Smooth muscle cell (in vitro differentiated cells): ENCODE measurements at regions not wholly inside any gene's neighbourhood (a gene's known extent, or its start where the extent isn't known, plus 50 kb on each side); places are given as distances from the start of the nearest gene placed in this dataset.
A peak's percentile ranks its signal among the peaks of the same experiment; 100 is the strongest.

ENCODE experiments used
- DNase-seq: peaks from one replicate; lab custom pipeline; 2025; ENCODE audit not compliant: unreplicated experiment; lab: John Stamatoyannopoulos, UW
- H2AFZ ChIP-seq: fragments of 200-600 bp; sonication (generic); 2 replicates; pipeline ENCODE4 v1.6.0; 2016; ENCODE audit warnings: antibody characterized with exemption, low read depth, mild to moderate bottlenecking
- H3F3A ChIP-seq: fragments of 200-600 bp; sonication (generic); 2 replicates; pipeline ENCODE4 v1.6.0; 2017; ENCODE audit warnings: antibody characterized with exemption, low read depth
- H3K27ac ChIP-seq: fragments of 200-600 bp; sonication (generic); 2 replicates; pipeline ENCODE4 v1.5.1; 2016; ENCODE audit warnings: low read depth, mild to moderate bottlenecking
- H3K27me3 ChIP-seq: fragments of 200-600 bp; sonication (generic); 2 replicates; pipeline ENCODE4 v1.6.1; 2016; ENCODE audit warnings: low read depth, mild to moderate bottlenecking
- H3K36me3 ChIP-seq: fragments of 200-600 bp; sonication (generic); 2 replicates; pipeline ENCODE4 v1.5.1; 2016; ENCODE audit warnings: low read depth
- H3K4me1 ChIP-seq: fragments of 200-600 bp; sonication (generic); 2 replicates; pipeline ENCODE4 v1.5.1; 2016; ENCODE audit warnings: low read depth
- H3K4me2 ChIP-seq: fragments of 200-600 bp; sonication (generic); 2 replicates; pipeline ENCODE4 v1.6.0; 2016; ENCODE audit warnings: mild to moderate bottlenecking
- H3K4me3 ChIP-seq: fragments of 200-600 bp; sonication (generic); 2 replicates; pipeline ENCODE4 v1.5.1; 2016; ENCODE audit warnings: mild to moderate bottlenecking
- H3K79me2 ChIP-seq: fragments of 200-600 bp; sonication (generic); 2 replicates; pipeline ENCODE4 v1.6.0; 2016; ENCODE audit warnings: low read depth, mild to moderate bottlenecking
- H3K9ac ChIP-seq: fragments of 200-600 bp; sonication (generic); 2 replicates; pipeline ENCODE4 v1.6.0; 2016; ENCODE audit warnings: low read depth
- H3K9me3 ChIP-seq: fragments of 200-600 bp; sonication (generic); replicated peaks from 2 replicates; pipeline ENCODE4 v1.5.1; 2016; ENCODE audit warnings: low read depth
- H4K20me1 ChIP-seq: fragments of 200-600 bp; sonication (generic); 2 replicates; pipeline ENCODE4 v1.6.0; 2016; ENCODE audit warnings: low read depth
- WGBS: methylation state at CpG from one replicate; pipeline ENCODE4 v1.1.7; 2016; ENCODE audit warnings: low lambda C conversion rate; 5-methylcytosine and 5-hydroxymethylcytosine counted together
- TF ChIP-seq, protein P1 (sequence below): fragments of 200-600 bp; sonication (generic); IDR thresholded peaks from 2 replicates; pipeline ENCODE4 v1.5.1; 2017; ENCODE audit warnings: borderline replicate concordance, mild to moderate bottlenecking, antibody characterized with exemption; ENCODE audit not compliant: insufficient read depth, poor library complexity, severe bottlenecking

DNA sequence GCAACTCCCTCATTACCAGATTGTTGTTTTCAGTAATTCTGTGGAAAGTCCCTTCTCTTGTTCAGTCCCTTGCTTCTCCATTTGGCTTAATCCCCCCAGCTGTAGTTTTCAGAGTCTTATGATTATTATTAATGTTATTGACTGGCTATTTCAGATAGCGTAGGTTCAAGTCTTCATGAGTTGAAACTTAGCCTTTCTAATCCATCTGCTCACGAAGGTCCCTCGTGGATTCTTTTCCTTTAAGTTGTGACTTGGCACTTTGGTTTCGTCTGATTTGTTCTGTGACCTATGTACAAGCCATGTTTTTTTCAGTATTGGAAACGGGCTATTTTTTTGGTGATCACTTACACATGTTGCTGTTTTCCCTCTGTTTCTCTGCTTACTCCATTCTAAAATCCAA lies 260.3 kb downstream of the TMEM167A start:
- DNase-seq = no peak
- Histone ChIP-seq H3K36me3 (no peaks in the 10 kb centered on the region), H3K79me2 (no peaks in the 10 kb centered on the region), H3K9me3 (no peaks in the 10 kb centered on the region), H3F3A (no peaks in the 10 kb centered on the region), H4K20me1 (no peaks in the 10 kb centered on the region), H3K27me3 (no peaks in the 10 kb centered on the region), H3K27ac (no peak overlapping the region), H3K9ac (no peak overlapping the region), H3K4me2 (no peak overlapping the region), H3K4me1 (peaks cover 24% of the 10 kb centered on the region), H3K4me3 (no peak overlapping the region), H2AFZ (no peak overlapping the region)
- TF ChIP-seq, protein P1, sequence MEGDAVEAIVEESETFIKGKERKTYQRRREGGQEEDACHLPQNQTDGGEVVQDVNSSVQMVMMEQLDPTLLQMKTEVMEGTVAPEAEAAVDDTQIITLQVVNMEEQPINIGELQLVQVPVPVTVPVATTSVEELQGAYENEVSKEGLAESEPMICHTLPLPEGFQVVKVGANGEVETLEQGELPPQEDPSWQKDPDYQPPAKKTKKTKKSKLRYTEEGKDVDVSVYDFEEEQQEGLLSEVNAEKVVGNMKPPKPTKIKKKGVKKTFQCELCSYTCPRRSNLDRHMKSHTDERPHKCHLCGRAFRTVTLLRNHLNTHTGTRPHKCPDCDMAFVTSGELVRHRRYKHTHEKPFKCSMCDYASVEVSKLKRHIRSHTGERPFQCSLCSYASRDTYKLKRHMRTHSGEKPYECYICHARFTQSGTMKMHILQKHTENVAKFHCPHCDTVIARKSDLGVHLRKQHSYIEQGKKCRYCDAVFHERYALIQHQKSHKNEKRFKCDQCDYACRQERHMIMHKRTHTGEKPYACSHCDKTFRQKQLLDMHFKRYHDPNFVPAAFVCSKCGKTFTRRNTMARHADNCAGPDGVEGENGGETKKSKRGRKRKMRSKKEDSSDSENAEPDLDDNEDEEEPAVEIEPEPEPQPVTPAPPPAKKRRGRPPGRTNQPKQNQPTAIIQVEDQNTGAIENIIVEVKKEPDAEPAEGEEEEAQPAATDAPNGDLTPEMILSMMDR = no peak
- WGBS = 88% methylated on average over 5 of the region's 5 CpGs

DNA sequence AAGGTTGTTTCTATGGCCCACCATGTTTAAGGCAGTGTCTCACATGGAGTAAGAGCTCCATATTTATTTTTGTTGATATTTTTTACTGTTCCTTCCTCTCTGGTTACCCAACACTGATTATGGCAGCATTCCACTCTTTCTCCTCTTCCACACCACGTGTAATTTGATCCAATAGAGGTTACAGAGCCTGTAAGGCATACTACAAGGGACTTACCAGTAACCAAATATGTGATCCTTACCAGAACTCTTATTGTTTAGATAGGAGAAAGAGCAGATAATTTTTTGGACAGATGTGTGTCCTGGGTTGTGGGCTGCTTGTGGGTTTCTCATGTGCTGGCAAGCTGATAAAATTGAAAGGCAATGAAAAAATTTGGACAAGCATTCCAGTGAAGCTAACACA lies 261.3 kb downstream of the TMEM167A start:
- H3K4me1 ChIP-seq = peaks cover 15% of the 10 kb centered on the region
- no peak overlapping the region for H3K4me3 ChIP-seq
- no peaks in the 10 kb centered on the region for H3K9me3 ChIP-seq
- H3F3A ChIP-seq = no peaks in the 10 kb centered on the region
- TF ChIP-seq, protein P1 = no peak
- no peak overlapping the region for H3K4me2 ChIP-seq
- no peaks in the 10 kb centered on the region for H3K27me3 ChIP-seq
- no peak overlapping the region for H3K9ac ChIP-seq
- H4K20me1 ChIP-seq = no peaks in the 10 kb centered on the region
- WGBS = 13% methylated on average over 1 of the region's 1 CpG
- no peak overlapping the region for H2AFZ ChIP-seq
- DNase-seq = no peak
- no peak overlapping the region for H3K27ac ChIP-seq
- no peaks in the 10 kb centered on the region for H3K79me2 ChIP-seq
- no peaks in the 10 kb centered on the region for H3K36me3 ChIP-seq

DNA sequence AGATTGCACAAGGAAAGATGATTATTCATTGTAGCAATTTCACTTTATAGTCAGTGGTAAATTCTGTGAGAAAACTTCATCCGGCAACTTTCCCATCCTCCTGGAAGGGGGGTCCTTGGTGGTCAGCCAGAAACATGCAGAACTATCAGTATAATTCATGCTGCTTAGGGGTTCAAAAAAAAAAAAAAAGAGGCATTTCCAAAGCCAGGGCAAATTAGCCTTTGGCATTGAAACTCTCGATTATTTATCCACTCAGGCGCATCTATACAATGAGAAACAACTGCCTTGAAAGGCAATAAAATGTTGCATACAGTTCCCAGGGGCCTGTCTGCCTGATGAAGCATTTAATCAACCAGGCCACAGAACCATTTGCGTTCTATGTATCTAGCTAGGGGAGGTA lies 263.3 kb downstream of the TMEM167A start:
- Histone ChIP-seq H3K4me3 (no peak overlapping the region), H3K36me3 (no peaks in the 10 kb centered on the region), H3K27me3 (no peaks in the 10 kb centered on the region), H2AFZ (no peak overlapping the region), H3K9ac (no peak overlapping the region), H3K79me2 (no peaks in the 10 kb centered on the region), H3K4me1 (peaks cover 13% of the 10 kb centered on the region), H3K4me2 (no peak overlapping the region), H3K9me3 (no peaks in the 10 kb centered on the region), H4K20me1 (no peaks in the 10 kb centered on the region), H3F3A (no peaks in the 10 kb centered on the region), H3K27ac (no peak overlapping the region)
- WGBS = 89% methylated on average over 4 of the region's 4 CpGs
- DNase-seq = no peak
- TF ChIP-seq, protein P1 = no peak

DNA sequence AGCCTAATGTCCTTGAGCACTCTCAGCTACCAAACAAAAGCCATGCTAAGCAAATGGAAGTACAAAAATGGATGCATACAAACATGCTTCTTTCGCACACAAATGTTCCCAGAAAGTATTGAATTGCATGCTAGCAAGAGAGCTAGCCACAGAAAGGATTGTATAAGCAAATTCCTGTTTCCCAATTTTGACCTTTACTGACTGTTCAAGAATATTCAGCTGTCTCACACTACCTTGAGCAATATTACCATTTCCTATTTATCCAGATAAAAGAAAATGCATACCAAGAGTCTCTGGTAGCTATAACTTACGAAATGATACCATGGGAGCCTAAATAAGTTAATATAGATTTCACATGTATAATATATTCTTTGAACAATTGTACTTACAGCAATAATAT lies 264.6 kb downstream of the TMEM167A start:
- Histone ChIP-seq H3K27me3 (no peaks in the 10 kb centered on the region), H3K27ac (no peak overlapping the region), H3K9me3 (no peaks in the 10 kb centered on the region), H3K36me3 (no peaks in the 10 kb centered on the region), H3K79me2 (no peaks in the 10 kb centered on the region), H3K4me3 (no peak overlapping the region), H3K4me2 (no peak overlapping the region), H3F3A (no peaks in the 10 kb centered on the region), H2AFZ (peak overlapping the region; percentile 47), H3K9ac (no peak overlapping the region), H3K4me1 (peaks cover 13% of the 10 kb centered on the region), H4K20me1 (no peaks in the 10 kb centered on the region)
- DNase-seq = no peak
- WGBS = 81% methylated on average over 2 of the region's 2 CpGs
- TF ChIP-seq, protein P1 = no peak
